GM12875 (cell line): ENCODE measurements at regions not wholly inside any gene's neighbourhood (a gene's known extent, or its start where the extent isn't known, plus 50 kb on each side); places are given as distances from the start of the nearest gene placed in this dataset.

Experiments
- H3K4me3 ChIP-seq: one replicate; pipeline ENCODE4 v1.5.1; 2011; ENCODE audit warnings: low read depth, low read length, control low read depth
- TF ChIP-seq, protein P1 (sequence below): IDR thresholded peaks from 2 replicates; pipeline ENCODE4 v1.5.1; 2011; ENCODE audit warnings: low read depth, mild to moderate bottlenecking, control low read depth, inconsistent platforms, low read length, moderate library complexity, borderline replicate concordance; ENCODE audit not compliant: insufficient read depth

DNA sequence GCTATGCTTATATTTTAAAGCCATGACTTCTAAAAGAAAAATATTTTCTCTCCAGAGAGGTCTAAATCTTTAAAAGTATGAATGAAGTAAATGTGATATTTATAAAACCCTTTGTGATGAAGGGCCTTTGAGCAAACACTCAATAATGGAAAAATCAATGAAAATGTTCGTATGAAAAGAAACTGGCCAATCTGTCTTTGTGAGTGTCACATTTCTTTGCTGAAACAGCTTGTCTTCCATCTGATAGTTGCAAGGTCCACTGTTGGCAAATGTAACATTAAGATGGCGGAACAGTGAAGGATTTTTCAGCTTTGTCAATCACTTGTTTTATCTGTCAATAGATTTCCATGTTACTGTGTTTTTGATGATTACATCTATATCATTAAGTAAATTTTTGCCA, 162.9 kb upstream of the GATA6 start:
- TF ChIP-seq, protein P1, sequence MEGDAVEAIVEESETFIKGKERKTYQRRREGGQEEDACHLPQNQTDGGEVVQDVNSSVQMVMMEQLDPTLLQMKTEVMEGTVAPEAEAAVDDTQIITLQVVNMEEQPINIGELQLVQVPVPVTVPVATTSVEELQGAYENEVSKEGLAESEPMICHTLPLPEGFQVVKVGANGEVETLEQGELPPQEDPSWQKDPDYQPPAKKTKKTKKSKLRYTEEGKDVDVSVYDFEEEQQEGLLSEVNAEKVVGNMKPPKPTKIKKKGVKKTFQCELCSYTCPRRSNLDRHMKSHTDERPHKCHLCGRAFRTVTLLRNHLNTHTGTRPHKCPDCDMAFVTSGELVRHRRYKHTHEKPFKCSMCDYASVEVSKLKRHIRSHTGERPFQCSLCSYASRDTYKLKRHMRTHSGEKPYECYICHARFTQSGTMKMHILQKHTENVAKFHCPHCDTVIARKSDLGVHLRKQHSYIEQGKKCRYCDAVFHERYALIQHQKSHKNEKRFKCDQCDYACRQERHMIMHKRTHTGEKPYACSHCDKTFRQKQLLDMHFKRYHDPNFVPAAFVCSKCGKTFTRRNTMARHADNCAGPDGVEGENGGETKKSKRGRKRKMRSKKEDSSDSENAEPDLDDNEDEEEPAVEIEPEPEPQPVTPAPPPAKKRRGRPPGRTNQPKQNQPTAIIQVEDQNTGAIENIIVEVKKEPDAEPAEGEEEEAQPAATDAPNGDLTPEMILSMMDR: no peak
- no peak overlapping the region for H3K4me3 ChIP-seq

DNA sequence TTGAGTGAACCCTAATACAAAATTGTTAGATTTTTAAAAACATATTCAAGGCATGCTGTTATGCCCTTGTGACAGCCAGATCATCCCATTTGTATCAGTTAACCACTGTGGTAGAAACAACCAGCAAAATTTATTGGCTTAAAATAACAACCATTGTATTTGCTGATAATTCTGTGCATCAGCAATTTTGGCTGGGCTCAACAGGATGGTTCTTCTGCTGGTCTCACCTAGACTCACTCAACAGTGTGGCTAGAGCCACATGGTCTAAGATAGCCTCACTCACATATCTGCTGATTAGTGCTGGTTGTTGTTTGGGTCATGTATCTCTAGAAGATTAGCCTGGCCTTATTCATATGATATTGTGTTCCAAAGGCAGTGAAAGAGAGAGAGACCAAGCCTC, 160.1 kb upstream of the GATA6 start:
- no peak overlapping the region for H3K4me3 ChIP-seq
- TF ChIP-seq, protein P1: no peak

DNA sequence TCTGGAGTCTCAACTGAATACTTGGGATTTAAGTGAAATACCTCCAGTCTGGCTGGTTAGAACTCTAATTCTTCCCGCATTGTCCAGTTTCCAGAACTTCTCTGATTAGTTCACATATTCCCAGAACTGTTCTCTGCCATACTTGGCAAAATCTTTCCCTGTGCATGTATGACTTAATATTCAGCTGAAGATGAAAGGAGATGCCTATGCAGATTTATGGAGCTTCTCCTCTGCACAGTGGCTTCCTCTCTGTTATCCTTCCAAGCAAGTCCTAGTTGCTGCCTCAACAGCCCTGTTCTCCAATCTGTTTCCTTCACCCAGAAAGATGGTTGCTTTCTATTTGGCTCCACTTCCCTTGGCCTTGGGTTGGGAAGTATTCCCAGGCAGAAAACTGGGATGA, 155.4 kb upstream of the GATA6 start:
- H3K4me3 ChIP-seq: no peak overlapping the region
- TF ChIP-seq, protein P1: no peak

DNA sequence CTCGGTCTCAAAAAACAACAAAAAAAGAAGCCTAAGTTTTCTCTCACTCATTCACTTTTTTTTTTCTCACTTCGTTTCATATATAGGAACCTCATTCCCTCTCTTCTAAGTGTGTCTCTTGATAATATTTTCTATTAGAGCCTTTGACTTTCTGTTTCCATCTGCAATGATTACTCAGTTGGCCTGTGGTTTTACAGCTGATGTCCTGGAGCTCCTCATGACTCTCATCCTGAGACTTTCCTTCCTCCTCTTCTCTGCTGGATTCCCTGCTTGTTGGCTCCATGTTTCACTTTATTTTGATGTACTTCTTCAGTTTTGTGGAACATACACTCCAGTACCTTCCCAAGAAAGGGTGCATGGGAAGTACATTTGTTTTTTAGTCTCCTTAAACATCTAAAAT, 154.2 kb upstream of the GATA6 start:
- TF ChIP-seq, protein P1: no peak
- H3K4me3 ChIP-seq: no peak overlapping the region

DNA sequence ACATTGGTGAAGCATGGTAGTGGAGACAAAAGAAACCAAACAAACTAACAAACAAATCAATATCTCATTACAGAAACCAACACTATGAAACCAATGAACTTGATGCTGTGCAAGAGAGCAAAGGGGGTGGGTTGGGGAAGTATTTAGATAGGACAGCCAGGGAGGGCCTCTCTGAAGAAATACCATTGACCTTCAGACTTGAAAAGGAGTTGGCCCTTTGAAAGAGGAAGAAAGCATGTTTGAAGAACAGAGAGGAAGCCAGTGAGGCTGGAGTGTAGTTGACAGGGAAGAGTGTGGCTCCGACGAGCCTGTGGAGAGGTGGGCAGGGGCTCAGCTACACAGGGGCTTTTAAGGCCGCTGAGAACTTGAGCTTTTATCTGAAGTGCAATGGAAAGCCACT, 151.0 kb upstream of the GATA6 start:
- H3K4me3 ChIP-seq: no peak overlapping the region
- TF ChIP-seq, protein P1: no peak

DNA sequence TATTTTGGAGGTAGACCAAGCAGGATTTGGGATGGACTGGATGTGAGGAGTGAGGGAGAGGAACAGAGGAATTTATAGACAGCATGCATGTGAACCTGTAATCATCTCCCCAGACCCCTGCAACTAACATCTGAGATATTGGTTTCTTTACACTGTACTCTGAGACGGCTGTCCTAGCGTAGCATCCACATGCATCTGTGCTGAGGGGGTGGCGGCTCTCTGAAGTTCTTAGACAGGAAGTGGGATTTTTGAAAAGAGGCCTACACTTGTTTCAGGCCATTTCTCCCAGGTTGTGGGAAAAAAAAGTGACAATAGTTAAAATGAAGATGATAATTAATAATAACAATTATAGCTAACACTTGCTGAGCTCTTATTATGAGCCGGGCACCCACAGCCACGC, 150.2 kb upstream of the GATA6 start:
- no peak overlapping the region for H3K4me3 ChIP-seq
- TF ChIP-seq, protein P1: no peak

DNA sequence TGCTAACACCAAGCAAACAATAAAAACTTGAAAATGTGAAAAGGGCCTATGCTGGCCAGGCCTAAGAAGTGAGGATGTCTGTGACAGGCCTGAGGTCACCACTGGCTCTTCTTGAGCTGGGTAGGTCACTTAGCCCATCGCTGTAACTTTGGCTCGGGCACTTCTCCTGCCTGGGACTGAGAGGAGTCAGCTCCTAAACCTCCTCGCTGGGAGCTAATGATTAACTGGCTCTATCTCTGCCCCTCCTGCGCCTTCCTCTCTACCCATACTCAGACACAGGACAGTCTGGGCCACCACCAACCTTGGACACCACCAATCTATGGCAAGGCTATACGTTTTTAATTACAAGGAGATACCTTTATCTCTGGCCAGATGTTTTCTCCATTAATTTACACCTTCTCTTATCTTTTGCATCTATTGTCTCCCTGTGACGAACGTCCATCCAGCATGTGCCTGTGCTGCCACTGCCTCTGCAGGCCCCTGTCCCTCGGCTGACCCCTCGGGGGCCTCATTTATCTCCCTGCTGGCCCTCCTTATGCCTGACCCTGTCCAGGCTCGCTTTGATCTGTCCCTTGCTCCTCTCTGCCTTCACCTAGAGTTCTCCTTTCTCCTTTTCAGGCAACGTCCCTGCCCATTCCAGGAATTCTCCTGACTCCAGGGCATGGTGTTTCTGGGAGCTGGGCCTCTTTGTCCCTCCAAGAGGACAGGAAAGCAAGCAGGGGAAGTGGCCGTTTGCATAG, 149.1 kb upstream of the GATA6 start:
- TF ChIP-seq, protein P1: no peak
- H3K4me3 ChIP-seq: no peak overlapping the region
